ENCODE measurements at regions not wholly inside any gene's neighbourhood (a gene's known extent, or its start where the extent isn't known, plus 50 kb on each side); places are given as distances from the start of the nearest gene placed in this dataset.

DNA sequence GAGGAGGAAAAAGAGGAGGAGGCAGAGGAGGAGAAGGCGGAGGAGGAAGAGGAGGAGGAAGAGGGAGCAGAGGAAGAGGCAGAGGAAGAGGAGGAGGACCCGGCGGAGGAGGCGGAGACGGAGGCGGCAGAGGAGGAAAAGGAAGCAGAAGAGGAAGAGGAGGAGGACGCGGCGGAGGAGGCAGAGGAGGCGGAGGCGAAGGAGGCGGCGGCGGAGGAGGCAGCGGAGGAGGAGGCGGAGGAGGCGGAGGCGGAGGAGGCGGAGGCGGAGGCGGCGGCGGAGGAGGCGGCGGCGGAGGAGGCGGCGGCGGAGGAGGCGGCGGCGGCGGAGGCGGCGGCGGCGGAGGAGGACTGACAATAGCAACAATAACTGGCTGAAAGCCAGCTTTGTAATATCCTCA, 616.6 kb downstream of the TBC1D22A start:
- TF ChIP-seq CTCF (conservative IDR thresholded peaks at IDR 0.05; ENCODE audit: low read length), result no peak
- no peak for TF ChIP-seq EZH2phosphoT487 (IDR thresholded peaks at IDR 0.05; ENCODE audit: borderline replicate concordance)
